ENCODE measurements at regions not wholly inside any gene's neighbourhood (a gene's known extent, or its start where the extent isn't known, plus 50 kb on each side); places are given as distances from the start of the nearest gene placed in this dataset.

GRCh38 chr10:100654782-100655325 is 90.5 kb upstream of the PAX2 start:
- Histone ChIP-seq H2BK15ac (ENCODE audit: low read depth, low read length) (no peak overlapping the region), H3K23ac (ENCODE audit: low read depth, low read length) (no peak overlapping the region), H2AFZ (replicated peaks; ENCODE audit: low read length, poor library complexity) (peak overlapping the region; percentile 21), H2AK9ac (replicated peaks; ENCODE audit: low read depth, low read length, poor library complexity) (no peak overlapping the region), H3K36me3 (ENCODE audit: control insufficient read depth, insufficient read depth, low read length) (no peaks in the 10 kb centered on the region), H3K27me3 (ENCODE audit: control insufficient read depth, insufficient read depth, low read length) (peaks cover 70% of the 10 kb centered on the region), H3K18ac (ENCODE audit: low read depth, low read length) (no peak overlapping the region), H2BK5ac (ENCODE audit: low read depth, low read length, poor library complexity, severe bottlenecking) (no peak overlapping the region), H3K56ac (ENCODE audit: extremely low read depth, insufficient read depth, low read length) (no peak overlapping the region), H3K4me3 (ENCODE audit: insufficient read depth, low read depth, low read length) (no peak overlapping the region), H4K5ac (ENCODE audit: low read depth, low read length) (no peak overlapping the region), H3K9ac (ENCODE audit: low read depth, low read length) (no peak overlapping the region), H3K9me3 (ENCODE audit: control insufficient read depth, insufficient read depth, low read length) (peaks cover 4% of the 10 kb centered on the region; the same call in 1 of the 2 replicates), H2BK20ac (ENCODE audit: low read depth, low read length) (no peak overlapping the region), H3K79me1 (ENCODE audit: low read depth in 1 of 2, low read length in 2 of 2) (no peaks in the 10 kb centered on the region), H3K14ac (replicated peaks; ENCODE audit: low read depth, low read length) (no peak overlapping the region), H2AK5ac (ENCODE audit: low read depth, low read length) (no peak overlapping the region), H3K9me1 (ENCODE audit: insufficient read depth, low read length) (no peaks in the 10 kb centered on the region), H3K4me1 (ENCODE audit: control insufficient read depth, insufficient read depth, low read length) (no peaks in the 10 kb centered on the region; the same call in 1 of the 2 replicates), H3K27ac (ENCODE audit: insufficient read depth, low read length) (no peak overlapping the region), H4K8ac (ENCODE audit: low read depth in 2 of 2, low read length in 2 of 2) (no peak overlapping the region), H3K4me2 (ENCODE audit: low read depth, low read length) (no peak overlapping the region), H4K20me1 (ENCODE audit: insufficient read depth, low read length) (no peaks in the 10 kb centered on the region; the same call in 1 of the 2 replicates), H3K4ac (ENCODE audit: low read depth, low read length) (no peak overlapping the region), H2BK120ac (ENCODE audit: low read depth, low read length) (no peak overlapping the region), H4K91ac (ENCODE audit: insufficient read depth, low read depth, low read length) (no peak overlapping the region)
- dilution Hi-C loops (cut with HindIII; ENCODE audit: low sequenced_read_pairs, unreplicated experiment) (no loop called here), in situ Hi-C loops (cut with MboI; ENCODE audit: low sequenced_read_pairs) (no loop called here), intact Hi-C loops (cut with micrococcal nuclease) (no loop called here)
- ATAC-seq (ENCODE audit: low read depth) (no peak), DNase-seq (no peak)
- 7% methylated on average over 21 of the region's 46 CpGs; no CpG with 5 or more reads in 1 of the 2 experiments for WGBS, 2 experiments (ENCODE audit: extremely low coverage in 2 of 2, insufficient read length in 1 of 2)
- TF ChIP-seq SMC3 (IDR thresholded peaks at IDR 0.05; ENCODE audit: low read depth, low read length) (no peak), CHD1 (IDR thresholded peaks at IDR 0.05; ENCODE audit: low read depth, low read length) (no peak), RFX5 (IDR thresholded peaks at IDR 0.05; ENCODE audit: low read depth, low read length) (no peak), MAFK (IDR thresholded peaks at IDR 0.05; ENCODE audit: low read depth, low read length) (no peak), CEBPB (IDR thresholded peaks at IDR 0.05; ENCODE audit: low read depth, low read length) (no peak), MXI1 (IDR thresholded peaks at IDR 0.05; ENCODE audit: borderline replicate concordance, low read depth, low read length) (no peak), RCOR1 (IDR thresholded peaks at IDR 0.05; ENCODE audit: insufficient replicate concordance, low read length) (no peak), ELK1 (IDR thresholded peaks at IDR 0.05; ENCODE audit: borderline replicate concordance, low read depth, low read length) (no peak), POLR2A (IDR thresholded peaks at IDR 0.05; ENCODE audit: low read depth, low read length) (no peak), NFE2L2 (IDR thresholded peaks at IDR 0.05; ENCODE audit: low read depth, low read length) (no peak), FOS (IDR thresholded peaks at IDR 0.05; ENCODE audit: low read depth, low read length) (no peak)
- TF ChIP-seq, protein P1, sequence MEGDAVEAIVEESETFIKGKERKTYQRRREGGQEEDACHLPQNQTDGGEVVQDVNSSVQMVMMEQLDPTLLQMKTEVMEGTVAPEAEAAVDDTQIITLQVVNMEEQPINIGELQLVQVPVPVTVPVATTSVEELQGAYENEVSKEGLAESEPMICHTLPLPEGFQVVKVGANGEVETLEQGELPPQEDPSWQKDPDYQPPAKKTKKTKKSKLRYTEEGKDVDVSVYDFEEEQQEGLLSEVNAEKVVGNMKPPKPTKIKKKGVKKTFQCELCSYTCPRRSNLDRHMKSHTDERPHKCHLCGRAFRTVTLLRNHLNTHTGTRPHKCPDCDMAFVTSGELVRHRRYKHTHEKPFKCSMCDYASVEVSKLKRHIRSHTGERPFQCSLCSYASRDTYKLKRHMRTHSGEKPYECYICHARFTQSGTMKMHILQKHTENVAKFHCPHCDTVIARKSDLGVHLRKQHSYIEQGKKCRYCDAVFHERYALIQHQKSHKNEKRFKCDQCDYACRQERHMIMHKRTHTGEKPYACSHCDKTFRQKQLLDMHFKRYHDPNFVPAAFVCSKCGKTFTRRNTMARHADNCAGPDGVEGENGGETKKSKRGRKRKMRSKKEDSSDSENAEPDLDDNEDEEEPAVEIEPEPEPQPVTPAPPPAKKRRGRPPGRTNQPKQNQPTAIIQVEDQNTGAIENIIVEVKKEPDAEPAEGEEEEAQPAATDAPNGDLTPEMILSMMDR (conservative IDR thresholded peaks at IDR 0.05; ENCODE audit: low read depth, low read length) = no peak
- ChIA-PET CTCF (no interaction called here), POLR2A (ENCODE audit: unreplicated experiment) (no interaction called here)
- BruUV-seq (replicated peaks) = no TSS peak
